ENCODE measurements at regions not wholly inside any gene's neighbourhood (a gene's known extent, or its start where the extent isn't known, plus 50 kb on each side); places are given as distances from the start of the nearest gene placed in this dataset.
"Not testable (repeated sequence)": the region's sequence is repeated elsewhere in the genome, so short reads cannot be mapped to it uniquely, and the experiment has no call there.

GRCh38 chr2:89876878-89877277 lies 1185.4 kb downstream of the RPIA start:
- not testable (repeated sequence) for DNase-seq

DNA sequence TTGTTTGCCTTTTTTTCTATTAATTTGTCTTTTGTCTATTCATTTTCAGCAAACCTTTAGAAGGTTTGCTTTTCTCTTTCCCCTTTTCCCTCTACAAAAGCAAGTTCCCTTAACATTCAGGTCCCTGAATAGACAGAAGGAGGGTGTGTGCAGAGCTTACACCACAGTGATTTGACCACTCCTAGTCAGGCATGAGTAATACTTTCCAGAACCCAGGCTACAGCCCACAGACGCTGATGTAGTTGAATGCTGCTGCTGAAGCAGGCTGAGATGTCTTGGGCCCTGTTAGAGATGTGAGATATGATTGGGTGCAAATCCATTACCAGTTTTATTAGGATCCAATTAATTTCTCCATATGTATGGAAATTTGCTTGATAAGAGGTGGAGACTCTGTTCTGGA lies 1191.4 kb downstream of the RPIA start:
- DNase-seq, result not testable (repeated sequence)

- not testable (repeated sequence) for DNase-seq
Observed at GRCh38 chr2:89883624-89884023, 1192.2 kb downstream of the RPIA start.

GRCh38 chr2:89885071-89885470 lies 1193.6 kb downstream of the RPIA start:
- DNase-seq, result not testable (repeated sequence)

DNA sequence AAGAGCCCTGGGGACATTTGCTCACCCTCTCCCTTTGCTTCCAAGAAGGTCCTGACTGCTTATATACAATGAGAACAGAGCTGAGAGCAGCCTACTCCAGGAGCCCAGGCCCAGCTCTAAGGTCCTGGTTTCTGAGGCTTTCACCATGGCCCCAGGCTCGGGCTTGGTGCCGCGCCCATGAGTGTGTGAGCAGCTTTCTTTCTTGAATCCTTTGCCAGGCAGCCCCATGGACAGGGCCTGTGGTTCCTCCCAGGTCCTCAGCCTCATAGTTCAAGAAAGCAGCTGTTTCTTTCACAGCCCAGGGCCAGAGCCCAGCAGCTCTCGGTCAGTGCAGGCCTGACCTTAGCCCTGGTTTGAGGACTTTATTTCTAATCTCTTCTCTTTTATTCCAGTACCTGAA lies 1197.2 kb downstream of the RPIA start:
- not testable (repeated sequence) for DNase-seq

- DNase-seq, result not testable (repeated sequence)
Observed at GRCh38 chr2:89890185-89890773, 1198.8 kb downstream of the RPIA start.

- DNase-seq, result not testable (repeated sequence)
Observed at GRCh38 chr2:89894988-89895387, 1203.5 kb downstream of the RPIA start.

DNA sequence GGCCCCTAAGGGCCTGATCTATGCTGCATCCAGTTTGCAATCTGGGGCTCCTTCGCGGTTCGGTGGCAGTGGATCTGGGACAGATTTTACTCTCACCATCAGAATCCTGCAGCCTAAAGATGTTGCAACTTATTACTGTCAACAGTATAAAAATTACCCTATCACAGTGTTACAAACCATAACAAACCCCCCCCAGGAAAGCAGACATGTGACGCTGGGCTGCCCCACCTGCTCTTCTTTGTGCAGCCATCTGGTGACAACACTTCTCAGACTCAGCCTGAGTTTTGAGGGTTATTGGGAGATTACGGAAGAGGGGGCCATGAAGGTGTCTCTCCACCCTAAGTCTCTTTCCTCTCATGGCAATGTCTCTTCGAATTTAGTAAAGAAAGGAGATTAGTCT lies 1204.2 kb downstream of the RPIA start:
- DNase-seq, result not testable (repeated sequence)

GRCh38 chr2:89927018-89927417 lies 1235.5 kb downstream of the RPIA start:
- not testable (repeated sequence) for DNase-seq

GRCh38 chr2:89935436-89935835 lies 1244.0 kb downstream of the RPIA start:
- not testable (repeated sequence) for DNase-seq

DNA sequence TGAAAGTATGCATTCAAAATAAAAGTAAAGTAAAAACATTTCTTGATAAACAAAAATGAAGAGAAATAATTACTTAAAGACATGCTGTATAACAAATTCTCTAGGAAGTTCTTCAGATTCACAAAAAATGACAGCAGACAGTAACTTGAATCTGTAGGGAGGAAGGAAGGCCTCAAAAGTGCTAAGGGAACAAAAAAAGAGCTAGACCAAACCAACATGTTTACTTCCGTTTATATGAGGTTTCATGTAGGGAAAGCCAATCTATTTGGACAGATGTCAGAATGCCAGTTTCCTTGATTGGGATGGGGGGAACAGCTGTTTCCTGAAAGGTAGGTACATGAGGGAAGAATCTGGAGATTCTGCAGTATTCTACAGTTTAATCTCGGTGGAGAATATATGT lies 1244.5 kb downstream of the RPIA start:
- not testable (repeated sequence) for DNase-seq

DNA sequence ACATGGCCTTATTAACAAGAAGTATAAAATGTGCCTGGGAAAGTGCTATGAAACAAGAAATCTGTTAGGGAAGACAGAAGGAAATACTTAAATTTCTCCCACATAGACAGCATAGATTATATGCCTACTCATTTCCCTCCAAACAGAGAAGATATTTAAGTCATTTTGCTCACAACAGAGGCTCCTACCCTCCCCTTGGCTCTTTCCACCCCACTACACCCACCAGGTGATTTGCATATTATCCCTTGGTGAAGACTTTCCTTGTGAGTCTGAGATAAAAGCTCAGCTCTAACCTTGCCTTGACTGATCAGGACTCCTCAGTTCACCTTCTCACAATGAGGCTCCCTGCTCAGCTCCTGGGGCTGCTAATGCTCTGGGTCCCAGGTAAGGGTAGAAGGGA lies 1245.1 kb downstream of the RPIA start:
- not testable (repeated sequence) for DNase-seq

DNA sequence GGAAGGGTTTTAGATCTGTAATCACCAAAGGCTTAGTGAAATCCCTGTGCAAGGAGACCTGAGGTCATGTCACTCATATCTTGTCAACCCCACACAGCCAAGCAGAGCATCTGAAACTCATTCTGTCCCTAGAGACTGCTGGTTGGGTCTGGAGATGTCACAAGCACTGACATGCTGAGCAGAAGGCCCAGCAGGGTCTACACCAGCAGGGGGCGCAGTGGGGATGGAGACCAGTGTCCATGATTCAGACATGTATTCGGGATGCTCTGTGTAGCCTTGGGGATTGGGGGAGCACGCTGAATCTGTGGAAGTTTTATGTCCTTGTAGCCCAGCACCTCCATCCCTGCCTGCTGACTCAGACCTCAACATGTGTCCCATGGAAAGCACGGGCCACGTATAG lies 1247.3 kb downstream of the RPIA start:
- not testable (repeated sequence) for DNase-seq

GRCh38 chr2:89944267-89944666 lies 1252.8 kb downstream of the RPIA start:
- not testable (repeated sequence) for DNase-seq

DNA sequence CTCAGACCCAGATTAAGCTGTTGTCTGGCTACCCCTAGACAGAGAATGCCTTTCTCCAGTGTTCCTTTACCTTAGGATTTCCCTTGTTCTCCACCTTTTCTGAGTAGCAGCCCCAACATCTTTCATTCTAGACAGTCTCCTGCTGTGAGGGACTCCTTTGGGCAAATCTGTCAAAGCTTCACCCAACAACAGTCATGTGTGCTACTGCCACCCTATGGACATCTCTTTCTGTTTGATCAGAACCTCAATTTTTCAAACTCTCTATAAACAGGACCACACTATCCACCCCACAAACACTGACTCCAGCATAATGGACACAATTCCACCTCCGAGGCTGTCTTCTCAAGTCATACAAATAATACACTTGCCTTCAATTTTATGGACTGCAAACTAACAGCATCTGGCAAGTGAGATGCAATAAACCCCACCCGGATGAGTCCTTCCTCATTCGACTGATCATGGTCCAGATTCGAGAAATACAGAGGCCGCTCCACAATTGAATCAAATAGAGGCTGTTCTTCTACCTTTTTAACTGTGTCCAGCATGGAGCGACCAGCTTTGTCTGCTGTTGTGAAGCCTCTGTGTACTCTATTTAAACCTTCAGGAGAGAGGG lies 1253.6 kb downstream of the RPIA start:
- DNase-seq, result not testable (repeated sequence)

DNA sequence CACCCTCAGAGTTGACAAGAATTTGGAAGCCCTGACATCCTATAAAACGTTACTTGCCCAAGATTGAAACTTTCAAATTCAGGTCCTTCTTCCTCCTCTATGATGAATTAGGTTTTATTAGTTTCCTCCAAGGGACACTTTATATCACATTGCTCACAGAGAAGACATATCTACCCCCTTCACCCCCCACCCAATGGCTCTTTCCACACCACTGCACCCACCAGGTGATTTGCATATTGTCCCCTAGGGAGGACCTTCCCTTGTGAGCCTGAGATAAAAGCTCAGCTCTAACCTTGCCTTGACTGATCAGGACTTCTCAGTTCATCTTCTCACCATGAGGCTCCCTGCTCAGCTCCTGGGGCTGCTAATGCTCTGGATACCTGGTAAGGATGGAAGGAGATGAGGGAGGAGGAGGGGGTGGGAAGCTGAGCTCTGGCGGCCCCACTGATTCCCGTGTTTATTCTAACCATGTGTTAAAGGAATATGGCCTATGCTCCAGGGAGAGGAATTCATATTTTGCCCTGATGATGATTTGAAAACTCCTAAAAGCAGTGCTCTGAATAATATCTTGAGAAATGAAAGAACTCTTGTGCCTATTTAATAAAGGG lies 1255.8 kb downstream of the RPIA start:
- not testable (repeated sequence) for DNase-seq

- not testable (repeated sequence) for DNase-seq
Observed at GRCh38 chr2:89948102-89948501, 1256.6 kb downstream of the RPIA start.

GRCh38 chr2:89950807-89951206 lies 1259.3 kb downstream of the RPIA start:
- not testable (repeated sequence) for DNase-seq

- not testable (repeated sequence) for DNase-seq
Observed at GRCh38 chr2:89957236-89957635, 1265.8 kb downstream of the RPIA start.

DNA sequence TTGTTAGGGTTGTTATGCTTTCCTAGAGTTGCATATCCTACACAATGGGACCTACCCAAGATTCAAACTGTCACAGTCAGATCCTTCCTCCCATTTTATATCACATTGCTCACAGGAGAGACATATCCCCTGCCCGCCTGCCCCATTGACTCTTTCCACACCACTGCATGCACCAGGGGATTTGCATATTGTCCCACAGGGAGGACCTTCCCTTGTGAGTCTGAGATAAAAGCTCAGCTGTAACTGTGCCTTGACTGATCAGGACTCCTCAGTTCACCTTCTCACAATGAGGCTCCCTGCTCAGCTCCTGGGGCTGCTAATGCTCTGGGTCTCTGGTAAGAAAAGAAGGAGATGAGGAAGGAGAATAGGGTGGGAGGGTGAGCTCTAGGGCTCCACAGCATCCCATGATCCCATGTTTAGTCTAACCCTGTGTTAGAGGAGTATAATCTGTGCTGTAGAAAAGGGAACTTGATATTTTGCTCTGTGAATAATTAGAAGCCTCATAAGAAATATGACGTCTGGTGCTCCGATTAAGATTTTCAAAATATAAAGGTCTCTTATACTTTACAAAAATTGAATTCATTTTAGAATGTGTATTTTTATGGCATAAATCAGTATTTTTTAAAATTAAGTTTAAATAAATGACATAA lies 1268.4 kb downstream of the RPIA start:
- DNase-seq, result not testable (repeated sequence)

DNA sequence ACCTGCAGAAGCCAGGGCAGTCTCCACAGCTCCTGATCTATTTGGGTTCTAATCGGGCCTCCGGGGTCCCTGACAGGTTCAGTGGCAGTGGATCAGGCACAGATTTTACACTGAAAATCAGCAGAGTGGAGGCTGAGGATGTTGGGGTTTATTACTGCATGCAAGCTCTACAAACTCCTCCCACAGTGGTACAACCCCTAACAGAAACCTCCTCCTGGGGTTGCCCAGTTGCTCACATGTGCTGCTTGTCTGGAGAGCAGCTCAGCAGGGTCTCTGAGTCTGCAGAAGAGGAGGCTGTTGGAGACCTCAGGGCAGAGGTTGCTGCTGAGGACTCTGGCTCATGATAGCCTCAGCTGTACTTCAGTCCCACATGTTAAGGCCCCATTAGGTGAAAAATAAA lies 1269.1 kb downstream of the RPIA start:
- DNase-seq, result not testable (repeated sequence)

- DNase-seq, result not testable (repeated sequence)
Observed at GRCh38 chr2:89968567-89968966, 1277.1 kb downstream of the RPIA start.

GRCh38 chr2:89969190-89969589 lies 1277.7 kb downstream of the RPIA start:
- DNase-seq, result not testable (repeated sequence)

DNA sequence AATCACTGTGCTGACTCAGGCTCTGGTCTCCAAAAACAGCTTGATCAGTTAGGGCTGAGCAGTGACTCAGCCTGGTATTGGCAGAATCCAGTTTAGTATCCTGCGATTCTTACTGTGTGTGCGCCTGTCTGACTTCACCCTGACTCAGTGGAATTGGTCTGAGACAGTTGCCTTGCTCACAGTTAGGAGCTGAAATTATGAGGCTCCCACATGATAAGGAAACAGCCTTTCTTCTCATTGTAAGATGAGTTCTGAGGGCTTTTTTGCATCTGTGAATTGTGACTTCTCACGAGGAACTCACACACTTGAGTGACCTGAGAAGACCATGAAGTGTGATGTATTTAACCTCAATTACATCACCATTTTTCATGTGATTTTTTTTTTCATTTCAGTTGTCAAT lies 1282.4 kb downstream of the RPIA start:
- not testable (repeated sequence) for DNase-seq
